Inferior parietal cortex (tissue), 1 donor: ENCODE measurements at regions not wholly inside any gene's neighbourhood (a gene's known extent, or its start where the extent isn't known, plus 50 kb on each side); places are given as distances from the start of the nearest gene placed in this dataset.

Experiments used
- DNase-seq: peaks from one replicate; pipeline ENCODE4 v3.0.0-alpha.2; 2016; ENCODE audit errors: extremely low spot score

DNA sequence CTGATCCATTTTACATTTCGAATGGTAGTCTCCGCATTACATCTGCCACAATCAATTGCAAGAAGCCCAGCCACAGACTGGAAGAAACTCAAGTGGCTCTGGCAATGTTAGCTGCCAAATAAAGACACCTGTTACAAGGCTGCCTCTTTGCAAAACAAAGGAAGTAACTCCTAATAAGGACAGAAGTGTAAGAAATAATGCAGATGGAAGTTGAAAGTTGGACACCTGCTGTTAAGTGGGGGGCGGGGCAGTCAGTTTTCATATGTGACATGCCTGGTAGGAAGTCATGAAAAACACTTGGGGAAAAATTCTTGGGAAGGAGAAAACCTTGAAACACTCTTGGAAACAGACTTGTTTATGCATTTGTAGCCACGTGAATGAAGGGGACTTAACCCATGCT is 54.1 kb upstream of the ATP2C1 start:
- no peak for DNase-seq

DNA sequence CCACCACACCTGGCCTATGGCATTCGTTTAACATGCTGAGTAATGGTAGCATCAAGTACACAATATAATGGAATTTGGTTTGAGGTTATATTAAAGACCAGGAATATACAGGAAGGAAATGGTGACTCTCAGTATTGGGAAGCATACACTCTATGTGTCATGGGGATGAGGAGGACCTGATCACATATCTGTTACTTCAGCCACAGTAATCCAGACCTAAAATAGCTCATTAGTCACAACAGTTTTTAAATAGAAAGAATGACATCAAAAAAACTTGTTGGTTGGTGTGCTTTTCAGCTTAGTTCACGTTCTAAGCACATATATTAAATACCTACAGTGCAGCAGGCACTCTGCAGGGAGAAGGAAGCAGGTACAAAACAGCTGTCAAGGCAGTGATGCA is 52.5 kb upstream of the ATP2C1 start:
- no peak for DNase-seq

DNA sequence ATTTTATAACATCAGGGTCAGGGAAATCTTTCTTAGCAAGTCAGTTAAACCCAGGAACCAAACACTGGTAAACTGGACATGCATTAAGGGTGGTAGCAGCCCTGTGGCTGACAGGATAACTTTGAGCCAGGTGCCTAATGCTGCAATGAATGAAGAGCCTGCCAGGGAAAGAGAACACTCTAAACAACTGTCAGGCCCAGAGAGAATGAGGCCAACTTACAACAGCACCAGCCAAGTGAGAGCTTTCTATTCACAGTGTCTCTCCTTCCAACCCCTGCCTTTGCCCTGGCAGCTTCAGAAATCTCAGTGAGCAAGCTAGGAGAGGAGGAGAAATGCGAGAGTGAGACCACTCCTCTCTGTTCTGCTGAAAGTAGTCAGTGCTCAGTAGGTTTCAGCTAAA is 50.4 kb upstream of the ATP2C1 start:
- DNase-seq, result no peak
